SK-N-SH (cell line): ENCODE measurements at regions not wholly inside any gene's neighbourhood (a gene's known extent, or its start where the extent isn't known, plus 50 kb on each side); places are given as distances from the start of the nearest gene placed in this dataset.

ENCODE experiments used
- CTCF ChIA-PET: fragments of 300-600, 350-600 bp; formaldehyde crosslinking; extraction: SDS; loops from one replicate; lab custom pipeline; 2021; lab: Yijun Ruan, JAX
- POLR2A ChIA-PET: fragments of 350-600 bp; sonication (Branson Sonifier 250); formaldehyde crosslinking; extraction: SDS; loops from one replicate; lab custom pipeline; 2020; ENCODE audit warnings: antibody characterized with exemption, inconsistent platforms; lab: Yijun Ruan, JAX
- DNase-seq: peaks from one replicate; pipeline ENCODE4 v3.0.0; 2012
- H2AFZ ChIP-seq: fragments of 200-600 bp; sonication (generic); 2 replicates; pipeline ENCODE4 v1.8.1; 2016; ENCODE audit warnings: antibody characterized with exemption, mild to moderate bottlenecking, low read depth
- H3F3A ChIP-seq: fragments of 200-600 bp; sonication (generic); replicated peaks from 2 replicates; pipeline ENCODE3; 2016; ENCODE audit warnings: antibody characterized with exemption, mild to moderate bottlenecking; ENCODE audit not compliant: insufficient read depth
- H3K27ac ChIP-seq, 2 experiments: fragments of 200-500 bp in 1 of 2; fragments of 200-600 bp in 1 of 2; sonication (Bioruptor generic) in 1 of 2; sonication (generic), shearing (Covaris generic) in 1 of 2; 2 replicates each; pipeline versions ENCODE4 v1.5.1 to v1.6.1; 2014 to 2016; ENCODE audit warnings: low read depth in 2 of 2, inconsistent platforms in 1 of 2, low read length in 1 of 2, mild to moderate bottlenecking in 1 of 2, mixed read lengths in 1 of 2
- H3K27me3 ChIP-seq: fragments of 200-600 bp; sonication (generic), shearing (Covaris generic); 2 replicates; pipeline ENCODE4 v1.6.1; 2016; ENCODE audit warnings: mixed run types; ENCODE audit not compliant: insufficient read depth
- H3K36me3 ChIP-seq, 2 experiments: fragments of 200-500 bp in 1 of 2; fragments of 200-600 bp in 1 of 2; sonication (Bioruptor generic) in 1 of 2; sonication (generic) in 1 of 2; replicated peaks in 1 of 2; 2 replicates each; pipeline versions ENCODE3 to v1.5.1; 2014 to 2016; ENCODE audit warnings: low read length in 1 of 2, mild to moderate bottlenecking in 1 of 2; ENCODE audit not compliant: insufficient read depth in 2 of 2, control insufficient read depth in 1 of 2
- H3K4me1 ChIP-seq, 2 experiments: fragments of 200-500 bp in 1 of 2; fragments of 200-600 bp in 1 of 2; sonication (Bioruptor generic) in 1 of 2; sonication (generic), shearing (Covaris generic) in 1 of 2; 2 replicates each; pipeline versions ENCODE4 v1.5.1 to v1.6.1; 2014 to 2016; ENCODE audit warnings: low read depth in 1 of 2, low read length in 1 of 2, mixed run types in 1 of 2; ENCODE audit not compliant: insufficient read depth in 2 of 2, control insufficient read depth in 1 of 2
- H3K4me2 ChIP-seq: fragments of 200-600 bp; sonication (generic), shearing (Covaris generic); 2 replicates; pipeline ENCODE4 v1.6.1; 2017; ENCODE audit warnings: mixed run types
- H3K4me3 ChIP-seq, 2 experiments: fragments of 200-500 bp in 1 of 2; fragments of 200-600 bp in 1 of 2; sonication (Bioruptor generic) in 1 of 2; sonication (generic), shearing (Covaris generic) in 1 of 2; 2 replicates each; pipeline versions ENCODE4 v1.5.1 to v1.8.1; 2014 to 2016; ENCODE audit warnings: low read depth in 2 of 2, inconsistent platforms in 1 of 2, low read length in 1 of 2, mild to moderate bottlenecking in 1 of 2, mixed read lengths in 1 of 2, moderate library complexity in 1 of 2
- H3K79me2 ChIP-seq: fragments of 200-600 bp; sonication (generic); 2 replicates; pipeline ENCODE4 v1.8.1; 2017; ENCODE audit warnings: mild to moderate bottlenecking; ENCODE audit not compliant: insufficient read depth
- H3K9ac ChIP-seq: fragments of 200-600 bp; sonication (generic); 2 replicates; pipeline ENCODE4 v1.6.1; 2017; ENCODE audit warnings: mixed run types
- H3K9me2 ChIP-seq: fragments of 200-600 bp; sonication (generic); 2 replicates; pipeline ENCODE4 v1.6.1; 2017; ENCODE audit warnings: mixed run types
- H3K9me3 ChIP-seq: fragments of 200-600 bp; sonication (generic); 2 replicates; pipeline ENCODE4 v1.6.1; 2017; ENCODE audit warnings: mixed run types, mild to moderate bottlenecking, moderate library complexity
- H4K20me1 ChIP-seq: fragments of 200-600 bp; sonication (generic); 2 replicates; pipeline ENCODE4 v1.6.1; 2017; ENCODE audit warnings: mild to moderate bottlenecking, mixed run types; ENCODE audit not compliant: insufficient read depth
- EZH2phosphoT487 ChIP-seq: fragments of 200-600 bp; sonication (generic); IDR thresholded peaks from 2 replicates; pipeline ENCODE4 v1.6.1; 2017; ENCODE audit warnings: low read depth, mixed run types, mild to moderate bottlenecking, antibody characterized with exemption, moderate library complexity, borderline replicate concordance
- MEF2A ChIP-seq: IDR thresholded peaks from 2 replicates; pipeline ENCODE4 v1.4.0; 2012; ENCODE audit warnings: low read depth, borderline replicate concordance
- NRF1 ChIP-seq: IDR thresholded peaks from 2 replicates; pipeline ENCODE4 v1.6.1; 2012; ENCODE audit warnings: low read depth, mild to moderate bottlenecking, low read length
- REST ChIP-seq: IDR thresholded peaks from 2 replicates; pipeline ENCODE4 v1.6.1; 2012; ENCODE audit warnings: mild to moderate bottlenecking, low read depth, low read length, moderate library complexity
- whole genome bisulfite sequencing: methylation state at CpG from one replicate; pipeline ENCODE4 v1.1.6; 2017; ENCODE audit warnings: low lambda C conversion rate; 5-methylcytosine and 5-hydroxymethylcytosine counted together

- TF ChIP-seq REST (no peak), MEF2A (no peak)
These were observed 239.0 kb upstream of the KCNMB2 start (continued) for GRCh38 chr3:178297199-178297598.

- no peak overlapping the region for H3K27ac ChIP-seq
- H2AFZ ChIP-seq = no peak overlapping the region
- ChIA-PET POLR2A (no interaction called here), CTCF (no interaction called here)
- H3K4me3 ChIP-seq = no peak overlapping the region
- H3K36me3 ChIP-seq = no peaks in the 10 kb centered on the region
- H3K4me2 ChIP-seq = no peak overlapping the region
- no peak for DNase-seq
- H3K79me2 ChIP-seq = no peaks in the 10 kb centered on the region
- peaks cover 10% of the 10 kb centered on the region for H3F3A ChIP-seq
- H3K9ac ChIP-seq = no peak overlapping the region
- WGBS = 88% methylated on average over 8 of the region's 8 CpGs
- peaks cover 0 to 8% of the 10 kb centered on the region in 2 experiments; a peak in 3 of 4 replicates for H3K4me1 ChIP-seq
- no peaks in the 10 kb centered on the region for H3K27me3 ChIP-seq
- H4K20me1 ChIP-seq = no peaks in the 10 kb centered on the region
- H3K9me2 ChIP-seq = no peaks in the 10 kb centered on the region
- TF ChIP-seq NRF1 = no peak
- no peaks in the 10 kb centered on the region for H3K9me3 ChIP-seq
These were observed 238.5 kb upstream of the KCNMB2 start for GRCh38 chr3:178297740-178298139.

- Histone ChIP-seq H3K27ac (no peak overlapping the region), H3K9ac (no peak overlapping the region), H3K4me1 (no peaks in the 10 kb centered on the region; a peak in 1 of 4 replicates), H3F3A (peaks cover under 1% of the 10 kb centered on the region), H3K36me3 (no peaks in the 10 kb centered on the region), H4K20me1 (no peaks in the 10 kb centered on the region), H3K9me3 (no peaks in the 10 kb centered on the region), H2AFZ (no peak overlapping the region), H3K9me2 (no peaks in the 10 kb centered on the region), H3K27me3 (no peaks in the 10 kb centered on the region), H3K4me3 (no peak overlapping the region), H3K79me2 (no peaks in the 10 kb centered on the region), H3K4me2 (no peak overlapping the region)
- no peak for DNase-seq
- POLR2A ChIA-PET = no interaction called here
- 91% methylated on average over 4 of the region's 4 CpGs for WGBS
- TF ChIP-seq EZH2phosphoT487 = no peak
- CTCF ChIA-PET = interaction anchor here (1.1 to 1.5 kb wide), 2 partner anchors 22 to 85 kb away, joined by 3 read pairs; no protein-coding TSS in a partner anchor
These were observed 235.7 kb upstream of the KCNMB2 start for GRCh38 chr3:178300441-178300959.
